UCSD-AML1 (cell line): ENCODE measurements at regions not wholly inside any gene's neighbourhood (a gene's known extent, or its start where the extent isn't known, plus 50 kb on each side); places are given as distances from the start of the nearest gene placed in this dataset.
"Not testable (repeated sequence)": the region's sequence is repeated elsewhere in the genome, so short reads cannot be mapped to it uniquely, and the experiment has no call there.

Experiments used
- DNase-seq: peaks from one replicate; lab custom pipeline; 2025; ENCODE audit not compliant: unreplicated experiment; lab: John Stamatoyannopoulos, UW

GRCh38 chr12:83656004-83656403 lies 969.3 kb downstream of the TMTC2 start:
- no peak for DNase-seq

GRCh38 chr12:83642205-83642604 lies 955.5 kb downstream of the TMTC2 start:
- DNase-seq = no peak

GRCh38 chr12:83641789-83642188 lies 955.1 kb downstream of the TMTC2 start:
- no peak for DNase-seq

GRCh38 chr12:83634726-83635267 lies 948.1 kb downstream of the TMTC2 start:
- DNase-seq = no peak

DNA sequence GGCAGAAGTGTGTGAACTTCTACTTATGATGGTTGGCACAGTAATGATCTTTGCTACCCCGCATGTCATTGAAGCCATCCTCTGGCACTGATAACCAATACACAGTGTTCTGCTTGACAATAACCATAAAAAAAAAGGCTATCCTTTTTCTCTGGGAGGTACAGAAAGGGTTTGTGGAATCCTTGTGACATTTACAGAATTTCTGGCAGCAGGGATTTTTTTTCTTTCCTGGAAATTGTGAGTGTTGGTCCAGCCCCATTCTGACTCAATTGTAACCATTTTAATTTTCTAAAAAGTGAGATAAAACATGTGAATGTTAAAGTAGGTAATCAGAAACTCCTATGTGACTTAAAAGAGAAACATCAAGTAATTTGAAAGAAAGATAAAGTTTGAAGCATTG lies 943.8 kb downstream of the TMTC2 start:
- no peak for DNase-seq

GRCh38 chr12:83629931-83630330 lies 943.2 kb downstream of the TMTC2 start:
- no peak for DNase-seq

- DNase-seq = no peak
These were observed 935.5 kb downstream of the TMTC2 start for GRCh38 chr12:83622205-83622604.

DNA sequence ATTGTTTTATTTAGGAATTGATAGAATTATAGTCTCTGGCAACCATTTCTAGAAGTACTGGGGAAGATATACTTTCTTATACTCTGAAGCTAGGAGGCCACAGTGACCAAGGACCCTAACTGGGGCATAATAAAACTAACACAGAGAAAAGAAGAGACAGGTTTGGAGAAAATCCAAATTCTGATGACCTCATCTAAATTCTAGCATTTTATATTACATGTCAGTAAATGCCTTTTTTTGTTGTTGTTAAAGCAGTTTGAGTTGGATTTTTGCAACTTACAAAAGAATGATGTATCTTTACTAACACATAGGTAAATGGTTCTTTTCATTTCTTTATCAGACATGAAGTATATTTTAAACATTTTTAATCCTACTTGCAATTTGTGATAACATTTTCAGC lies 933.3 kb downstream of the TMTC2 start:
- DNase-seq = no peak

DNA sequence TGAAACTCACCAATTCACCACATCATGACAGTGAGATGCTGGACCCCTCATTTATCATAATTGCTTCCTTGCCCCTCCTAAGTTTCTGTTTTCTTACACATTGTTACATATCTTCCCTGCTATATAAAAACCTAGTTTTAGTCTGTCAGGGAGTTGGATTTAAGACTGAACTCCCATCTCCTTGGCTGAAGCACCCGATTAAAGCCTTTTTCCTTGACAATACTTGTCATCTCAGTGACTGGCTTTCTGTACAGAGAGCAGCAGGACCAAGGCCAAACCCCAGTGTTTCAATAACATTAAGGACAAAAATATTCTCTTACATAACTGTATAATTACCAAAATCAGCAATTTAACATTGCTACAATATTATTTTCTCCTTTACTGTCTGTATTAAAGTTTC lies 928.4 kb downstream of the TMTC2 start:
- DNase-seq = no peak

DNA sequence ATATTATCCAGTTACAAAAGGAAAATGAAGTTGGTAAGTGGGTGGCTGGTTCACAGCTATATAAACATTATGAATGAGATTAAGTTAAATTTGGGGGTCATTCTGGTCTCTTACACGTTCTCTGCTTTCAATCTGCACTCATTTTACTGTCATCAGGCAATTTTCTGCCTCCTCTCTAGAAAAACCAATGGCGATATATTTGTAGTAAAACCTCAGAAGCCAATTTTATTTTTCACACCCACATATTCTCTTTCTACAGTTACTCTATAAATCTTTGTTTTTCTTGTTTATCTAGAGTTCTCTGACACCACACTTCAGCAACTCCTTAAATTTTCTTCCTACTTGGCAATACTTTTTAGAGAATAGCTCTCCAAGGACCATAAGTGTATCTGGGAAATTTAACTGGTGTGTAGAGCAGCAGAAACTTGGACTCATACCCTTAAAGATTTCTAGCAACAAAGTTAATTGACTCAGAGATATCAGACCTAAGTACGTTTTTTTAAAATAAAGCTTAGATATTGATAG lies 926.9 kb downstream of the TMTC2 start:
- no peak for DNase-seq

- DNase-seq = no peak
These were observed 916.4 kb downstream of the TMTC2 start for GRCh38 chr12:83603106-83603505.

DNA sequence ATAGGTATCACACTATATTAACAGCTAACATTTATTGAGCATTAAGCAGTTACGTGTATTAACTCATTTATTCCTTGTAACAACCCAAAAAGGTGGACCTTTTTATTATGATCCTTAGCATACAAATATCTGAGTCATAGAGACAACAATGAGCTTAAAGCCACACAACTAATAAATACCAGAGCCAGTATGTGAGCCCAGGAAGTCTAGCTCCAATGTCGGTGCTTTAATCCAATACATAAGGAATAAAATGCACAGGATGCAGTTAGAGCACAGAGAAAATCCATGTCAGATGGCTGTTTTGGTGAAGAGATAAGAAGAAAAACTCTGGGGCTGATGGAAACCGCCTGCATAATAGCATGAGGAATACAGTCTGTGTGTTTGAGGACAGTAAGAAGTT lies 888.6 kb downstream of the TMTC2 start:
- no peak for DNase-seq

DNA sequence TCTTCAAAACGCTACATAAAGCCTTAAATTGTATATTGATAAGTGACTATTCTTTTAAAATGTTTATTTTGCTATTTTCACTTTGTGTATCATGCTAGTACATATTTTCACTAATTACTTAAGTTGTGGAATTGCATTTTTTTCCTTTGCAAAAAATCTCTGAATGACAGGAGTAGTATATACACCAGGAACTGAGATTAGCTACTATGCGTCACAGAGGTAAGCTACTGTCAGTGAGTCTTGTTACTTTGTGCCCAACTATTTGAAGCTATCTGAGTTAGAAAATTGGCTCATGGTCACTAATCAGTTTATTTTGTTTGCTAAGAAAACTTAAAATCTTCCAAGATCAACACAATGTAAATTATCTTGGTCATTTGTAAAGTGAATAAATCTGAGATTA lies 887.4 kb downstream of the TMTC2 start:
- DNase-seq = no peak

- DNase-seq = no peak
These were observed 887.0 kb downstream of the TMTC2 start for GRCh38 chr12:83573671-83574070.

GRCh38 chr12:83559650-83560049 lies 872.9 kb downstream of the TMTC2 start:
- no peak for DNase-seq

DNA sequence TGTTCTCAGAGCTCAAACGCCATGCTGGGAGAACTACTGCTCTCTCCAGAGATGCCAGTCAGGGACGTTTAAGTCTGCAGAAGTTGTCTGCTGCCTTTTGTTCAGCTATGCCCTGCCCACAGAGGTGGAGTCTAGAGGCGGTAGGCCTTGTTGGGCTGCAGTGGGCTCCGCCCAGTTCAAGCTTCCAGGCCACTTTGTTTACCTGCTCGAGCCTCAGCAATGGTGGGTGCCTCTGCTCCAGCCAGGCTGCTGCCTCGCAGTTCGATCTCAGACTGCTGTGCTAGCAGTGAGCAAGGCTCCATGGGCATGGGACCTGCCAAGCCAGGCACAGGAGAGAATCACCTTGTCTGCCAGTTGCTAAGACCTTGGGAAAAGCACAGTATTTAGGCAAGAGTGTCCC lies 869.3 kb downstream of the TMTC2 start:
- DNase-seq = not testable (repeated sequence)

- DNase-seq = no peak
These were observed 854.7 kb downstream of the TMTC2 start for GRCh38 chr12:83541446-83541845.

- no peak for DNase-seq
These were observed 851.8 kb downstream of the TMTC2 start for GRCh38 chr12:83538361-83538965.

GRCh38 chr12:83537428-83538053 lies 850.8 kb downstream of the TMTC2 start:
- no peak for DNase-seq

DNA sequence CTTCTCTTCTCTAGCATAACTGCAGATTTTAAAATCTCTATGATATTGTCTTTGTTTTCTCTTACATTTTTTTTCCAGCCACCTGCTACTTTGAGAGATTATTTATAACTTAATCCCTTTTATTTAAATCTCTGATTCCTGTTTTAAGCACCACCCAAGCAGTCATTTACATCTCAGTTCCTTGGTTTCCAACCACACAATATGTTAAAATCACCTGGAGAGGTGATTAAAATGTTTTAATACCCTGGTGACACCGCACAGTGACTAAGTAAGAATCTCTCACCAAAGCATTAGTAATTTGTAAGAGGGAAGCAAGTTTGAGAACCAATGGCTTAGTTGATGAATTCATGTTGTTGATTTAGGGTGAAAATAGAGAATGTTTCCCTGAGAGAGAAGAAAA lies 849.8 kb downstream of the TMTC2 start:
- DNase-seq = no peak

- DNase-seq = no peak
These were observed 841.9 kb downstream of the TMTC2 start for GRCh38 chr12:83528571-83528970.

DNA sequence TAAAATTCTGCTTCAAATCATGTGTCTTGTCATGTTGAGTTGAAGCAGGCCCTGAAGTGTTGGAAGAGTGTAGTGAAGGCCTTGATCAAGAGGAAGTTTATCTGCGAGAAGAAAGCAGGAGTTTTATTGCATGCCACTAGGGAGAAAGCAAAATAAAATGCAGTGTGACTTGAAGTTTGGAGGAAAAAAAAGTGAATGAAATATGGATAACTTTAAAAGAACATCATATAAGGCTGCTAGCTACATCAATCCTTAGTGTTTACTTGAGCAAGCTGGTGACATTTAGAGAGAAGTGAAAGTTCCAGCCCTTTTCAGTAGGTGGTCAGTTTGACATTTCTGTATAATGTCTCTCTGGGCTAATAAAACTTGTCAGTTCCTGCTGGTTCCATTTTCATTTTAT lies 841.1 kb downstream of the TMTC2 start:
- DNase-seq = no peak
